Fibroblast of upper back skin (primary cell): ENCODE measurements at regions not wholly inside any gene's neighbourhood (a gene's known extent, or its start where the extent isn't known, plus 50 kb on each side); places are given as distances from the start of the nearest gene placed in this dataset.
A peak's percentile ranks its signal among the peaks of the same experiment; 100 is the strongest.

Experiments used
- DNase-seq: peaks from one replicate; pipeline ENCODE4 v3.0.0-alpha.2; 2013

GRCh38 chr5:23353286-23353685, 154.1 kb upstream of the PRDM9 start:
- no peak for DNase-seq

- DNase-seq, result peak; percentile 1
Observed at GRCh38 chr5:23352446-23352845, 155.0 kb upstream of the PRDM9 start.

GRCh38 chr5:23343121-23343520, 164.3 kb upstream of the PRDM9 start:
- DNase-seq, result no peak

- DNase-seq, result no peak
Observed at GRCh38 chr5:23332650-23333251, 174.7 kb upstream of the PRDM9 start.

GRCh38 chr5:23330726-23331125, 176.7 kb upstream of the PRDM9 start:
- no peak for DNase-seq

GRCh38 chr5:23319901-23320300, 187.5 kb upstream of the PRDM9 start:
- no peak for DNase-seq

GRCh38 chr5:23318960-23319359, 188.4 kb upstream of the PRDM9 start:
- DNase-seq, result no peak

GRCh38 chr5:23318166-23318565, 189.2 kb upstream of the PRDM9 start:
- DNase-seq, result no peak

- DNase-seq, result no peak
Observed at GRCh38 chr5:23316060-23316591, 191.3 kb upstream of the PRDM9 start.

- DNase-seq, result no peak
Observed at GRCh38 chr5:23314827-23315226, 192.6 kb upstream of the PRDM9 start.

- DNase-seq, result no peak
Observed at GRCh38 chr5:23305055-23305454, 202.4 kb upstream of the PRDM9 start.

GRCh38 chr5:23303836-23304235, 203.6 kb upstream of the PRDM9 start:
- no peak for DNase-seq

- no peak for DNase-seq
Observed at GRCh38 chr5:23303435-23303834, 204.0 kb upstream of the PRDM9 start.

GRCh38 chr5:23302438-23302837, 205.0 kb upstream of the PRDM9 start:
- DNase-seq, result no peak

- peak; percentile 27 for DNase-seq
Observed at GRCh38 chr5:23289162-23289561, 218.2 kb upstream of the PRDM9 start.

- no peak for DNase-seq
Observed at GRCh38 chr5:23284656-23285055, 222.8 kb upstream of the PRDM9 start.

GRCh38 chr5:23274171-23274570, 233.2 kb upstream of the PRDM9 start:
- no peak for DNase-seq

- no peak for DNase-seq
Observed at GRCh38 chr5:23269981-23270380, 237.4 kb upstream of the PRDM9 start.

GRCh38 chr5:23268136-23268535, 239.3 kb upstream of the PRDM9 start:
- peak; percentile 0 for DNase-seq

GRCh38 chr5:23260621-23261020, 246.8 kb upstream of the PRDM9 start:
- no peak for DNase-seq

- DNase-seq, result no peak
Observed at GRCh38 chr5:23257656-23258055, 249.8 kb upstream of the PRDM9 start.

- DNase-seq, result no peak
Observed at GRCh38 chr5:23253621-23254198, 253.7 kb upstream of the PRDM9 start.

GRCh38 chr5:23242891-23243290, 264.5 kb upstream of the PRDM9 start:
- DNase-seq, result no peak

GRCh38 chr5:23235246-23235645, 272.2 kb upstream of the PRDM9 start:
- DNase-seq, result no peak

GRCh38 chr5:23234197-23234596, 273.2 kb upstream of the PRDM9 start:
- DNase-seq, result no peak
